ENCODE measurements at regions not wholly inside any gene's neighbourhood (a gene's known extent, or its start where the extent isn't known, plus 50 kb on each side); places are given as distances from the start of the nearest gene placed in this dataset.

- Histone ChIP-seq H3K4me2 (ENCODE audit: insufficient read depth, insufficient read length, low read length) (no peak overlapping the region), H2AFZ (ENCODE audit: low read length) (no peak overlapping the region), H3K56ac (ENCODE audit: insufficient read length, low read depth, low read length) (no peak overlapping the region), H4K8ac (replicated peaks; ENCODE audit: insufficient read length, low read depth, low read length) (no peak overlapping the region), H3K9ac (ENCODE audit: extremely low read depth, insufficient read length, low read length) (no peak overlapping the region), H3K23ac (ENCODE audit: insufficient read length, low read depth, low read length) (no peak overlapping the region), H4K91ac (ENCODE audit: insufficient read length, low read depth, low read length) (no peak overlapping the region), H3K79me2 (ENCODE audit: insufficient read depth, low read length) (no peaks in the 10 kb centered on the region), H4K20me1 (ENCODE audit: control insufficient read depth, insufficient read depth, insufficient read length) (no peaks in the 10 kb centered on the region), H2BK20ac (ENCODE audit: low read depth, low read length, poor library complexity, severe bottlenecking) (no peak overlapping the region), H3K14ac (ENCODE audit: insufficient read depth, low read length) (no peak overlapping the region), H3K4me1 (ENCODE audit: insufficient read depth, low read length) (no peaks in the 10 kb centered on the region), H3T11ph (ENCODE audit: low read length) (no peak overlapping the region), H3K27me3 (ENCODE audit: insufficient read depth, low read length) (no peaks in the 10 kb centered on the region), H3K9me3 (ENCODE audit: control insufficient read depth, low read depth, low read length) (no peaks in the 10 kb centered on the region), H3K23me2 (ENCODE audit: insufficient read length, low read depth, low read length, poor library complexity, severe bottlenecking) (no peaks in the 10 kb centered on the region), H3K79me1 (ENCODE audit: insufficient read depth, low read depth, low read length, poor library complexity, severe bottlenecking) (no peaks in the 10 kb centered on the region), H2BK5ac (ENCODE audit: insufficient read length, low read length) (no peak overlapping the region), H2BK15ac (ENCODE audit: low read depth, low read length) (no peak overlapping the region), H3K27ac (ENCODE audit: insufficient read length, low read depth, low read length) (no peak overlapping the region), H2AK5ac (ENCODE audit: insufficient read length, low read length) (no peak overlapping the region), H2BK12ac (ENCODE audit: insufficient read length, low read depth, low read length) (no peak overlapping the region), H2BK120ac (ENCODE audit: low read depth, low read length, poor library complexity, severe bottlenecking) (no peak overlapping the region), H3K4ac (ENCODE audit: low read depth, low read length) (no peak overlapping the region), H4K5ac (ENCODE audit: insufficient read length, low read depth, low read length) (no peak overlapping the region), H3K18ac (ENCODE audit: insufficient read length, low read depth, low read length) (no peak overlapping the region)
- TF ChIP-seq CTCF (conservative IDR thresholded peaks at IDR 0.05) = no peak
- DNase-seq = no peak
- Mint-ChIP-seq H3K36me3 (ENCODE audit: insufficient read depth in 1 of 3, low read depth in 3 of 3) (peaks cover 0 to 8% (median 0%) of the 10 kb centered on the region in 3 experiments; a peak in 2 of 7 replicates), H3K4me3 (no peak overlapping the region), H3K9me3 (peaks cover 0 to 4% of the 10 kb centered on the region in 2 experiments; a peak in 1 of 5 replicates), H3K27me3 (ENCODE audit: low read depth) (no peaks in the 10 kb centered on the region), H3K4me1 (peaks cover 14 to 17% of the 10 kb centered on the region in 2 experiments), H3K27ac (no peak overlapping the region)
- no CpG with 5 or more reads among the region's 1 CpG for WGBS (ENCODE audit: extremely low coverage, insufficient read length, low lambda C conversion rate)
Observed at GRCh38 chr6:9204171-9204570, 768.8 kb upstream of the SLC35B3 start.

All from H9 (cell line).